ENCODE measurements at regions not wholly inside any gene's neighbourhood (a gene's known extent, or its start where the extent isn't known, plus 50 kb on each side); places are given as distances from the start of the nearest gene placed in this dataset.

DNA sequence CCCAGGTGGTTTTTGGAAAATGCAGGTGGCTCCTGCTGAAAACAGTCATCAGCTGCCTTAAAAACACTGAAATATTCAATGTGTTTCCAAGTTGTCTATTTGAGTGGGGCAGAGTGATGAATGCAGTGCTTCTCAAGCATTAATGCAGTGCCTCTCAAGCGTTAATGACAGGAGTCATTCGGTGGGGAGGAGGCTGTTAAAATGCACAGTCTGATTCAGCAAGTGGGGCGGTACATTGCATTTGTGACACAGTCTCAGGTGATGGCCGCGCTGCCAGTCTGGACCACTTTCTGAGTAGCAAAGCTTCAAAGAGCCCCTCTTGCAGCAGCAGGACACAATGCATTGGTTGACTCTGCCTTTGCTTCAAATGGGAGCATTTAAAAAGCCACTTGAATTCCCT, 231.4 kb upstream of the RGPD4 start:
- TF ChIP-seq POLR2A (IDR thresholded peaks at IDR 0.05): no peak
- TF ChIP-seq, protein P1, sequence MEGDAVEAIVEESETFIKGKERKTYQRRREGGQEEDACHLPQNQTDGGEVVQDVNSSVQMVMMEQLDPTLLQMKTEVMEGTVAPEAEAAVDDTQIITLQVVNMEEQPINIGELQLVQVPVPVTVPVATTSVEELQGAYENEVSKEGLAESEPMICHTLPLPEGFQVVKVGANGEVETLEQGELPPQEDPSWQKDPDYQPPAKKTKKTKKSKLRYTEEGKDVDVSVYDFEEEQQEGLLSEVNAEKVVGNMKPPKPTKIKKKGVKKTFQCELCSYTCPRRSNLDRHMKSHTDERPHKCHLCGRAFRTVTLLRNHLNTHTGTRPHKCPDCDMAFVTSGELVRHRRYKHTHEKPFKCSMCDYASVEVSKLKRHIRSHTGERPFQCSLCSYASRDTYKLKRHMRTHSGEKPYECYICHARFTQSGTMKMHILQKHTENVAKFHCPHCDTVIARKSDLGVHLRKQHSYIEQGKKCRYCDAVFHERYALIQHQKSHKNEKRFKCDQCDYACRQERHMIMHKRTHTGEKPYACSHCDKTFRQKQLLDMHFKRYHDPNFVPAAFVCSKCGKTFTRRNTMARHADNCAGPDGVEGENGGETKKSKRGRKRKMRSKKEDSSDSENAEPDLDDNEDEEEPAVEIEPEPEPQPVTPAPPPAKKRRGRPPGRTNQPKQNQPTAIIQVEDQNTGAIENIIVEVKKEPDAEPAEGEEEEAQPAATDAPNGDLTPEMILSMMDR (IDR thresholded peaks at IDR 0.05): no peak
- no peak for TF ChIP-seq POLR2AphosphoS5 (IDR thresholded peaks at IDR 0.05)
